Skeletal muscle satellite cell (primary cell): ENCODE measurements at regions not wholly inside any gene's neighbourhood (a gene's known extent, or its start where the extent isn't known, plus 50 kb on each side); places are given as distances from the start of the nearest gene placed in this dataset.
A peak's percentile ranks its signal among the peaks of the same experiment; 100 is the strongest.
"Not testable (repeated sequence)": the region's sequence is repeated elsewhere in the genome, so short reads cannot be mapped to it uniquely, and the experiment has no call there.

Source experiments
- H3K27me3 ChIP-seq: 2 replicates; pipeline ENCODE4 v1.7.0; 2013; ENCODE audit warnings: low read length; ENCODE audit not compliant: control insufficient read depth, insufficient read depth
- H3K36me3 ChIP-seq: 2 replicates; pipeline ENCODE4 v1.7.0; 2013; ENCODE audit warnings: mild to moderate bottlenecking, control low read depth, low read length; ENCODE audit not compliant: insufficient read depth
- H3K4me1 ChIP-seq: 2 replicates; pipeline ENCODE4 v1.7.0; 2013; ENCODE audit warnings: low read length; ENCODE audit not compliant: control insufficient read depth, insufficient read depth
- H3K4me2 ChIP-seq: 2 replicates; pipeline ENCODE4 v1.7.0; 2013; ENCODE audit warnings: mild to moderate bottlenecking, low read length
- H3K4me3 ChIP-seq: 2 replicates; pipeline ENCODE4 v1.7.0; 2013; ENCODE audit warnings: low read length
- H3K9ac ChIP-seq: 2 replicates; pipeline ENCODE4 v1.7.0; 2013; ENCODE audit warnings: mild to moderate bottlenecking, low read depth, low read length, moderate library complexity
- H3K9me3 ChIP-seq: replicated peaks from 2 replicates; pipeline ENCODE4 v1.7.0; 2013; ENCODE audit warnings: mild to moderate bottlenecking, control low read depth, low read length

DNA sequence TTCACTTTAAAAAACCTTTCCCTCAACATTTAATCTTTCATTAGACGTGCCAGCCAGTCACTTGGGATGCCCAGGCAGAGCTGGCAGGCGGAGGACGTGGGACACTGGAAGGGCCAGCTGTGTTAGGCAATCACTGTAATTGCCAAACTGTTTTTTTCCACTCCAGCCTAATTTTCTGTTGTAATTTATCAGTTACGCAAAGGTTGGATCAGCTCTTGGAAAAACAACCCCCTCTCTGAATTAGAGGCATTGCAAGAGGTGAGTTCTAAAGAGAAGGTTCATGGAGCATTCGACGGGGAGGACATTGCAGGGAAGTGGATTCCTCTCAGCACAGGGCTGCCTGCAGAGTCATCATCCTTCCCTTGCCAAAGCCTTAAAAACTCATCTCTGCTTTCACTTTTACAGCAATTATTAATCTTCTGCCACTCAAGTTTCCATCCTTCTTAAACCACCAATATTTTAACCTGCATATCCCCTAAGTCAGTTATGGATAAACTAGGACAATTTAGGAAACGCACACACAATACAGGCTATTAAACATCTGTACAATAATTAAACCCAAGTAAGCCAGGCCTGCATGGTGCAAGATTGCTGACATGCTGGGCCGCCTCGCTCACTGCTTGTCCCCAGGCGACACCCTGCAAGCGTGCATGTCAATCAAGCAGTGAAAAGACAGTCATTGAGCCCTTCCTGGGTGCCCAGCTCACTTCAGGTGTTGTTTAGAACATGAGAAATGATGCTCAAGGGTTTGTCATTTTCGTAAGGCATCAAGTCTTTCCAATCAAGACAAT lies 272.3 kb upstream of the RNF32 start:
- Histone ChIP-seq H3K27me3 (no peaks in the 10 kb centered on the region), H3K4me1 (no peaks in the 10 kb centered on the region), H3K4me2 (no peak overlapping the region)

DNA sequence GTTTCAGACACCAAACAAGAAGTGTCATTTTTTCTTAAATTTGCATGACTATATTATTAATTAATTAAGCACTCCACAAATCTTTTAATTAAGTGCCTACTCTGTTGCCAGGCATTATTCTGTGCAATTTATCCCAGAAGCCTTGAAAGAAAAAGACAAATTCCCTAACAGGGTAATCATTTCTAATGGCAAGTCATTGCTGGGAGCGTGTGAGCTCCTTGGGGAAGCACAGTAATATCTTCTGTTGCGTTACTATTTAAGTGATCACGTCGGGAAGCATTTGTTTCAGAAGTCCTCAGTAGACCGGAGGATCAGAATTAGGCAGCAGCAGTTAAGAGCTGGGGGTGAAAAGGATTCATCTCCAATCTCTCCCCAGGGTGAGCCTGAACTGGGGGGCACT lies 276.8 kb upstream of the RNF32 start:
- H3K36me3 ChIP-seq = no peaks in the 10 kb centered on the region
- peaks cover 6% of the 10 kb centered on the region for H3K9me3 ChIP-seq
- H3K4me2 ChIP-seq = no peak overlapping the region
- no peaks in the 10 kb centered on the region for H3K4me1 ChIP-seq
- H3K27me3 ChIP-seq = no peaks in the 10 kb centered on the region
- H3K9ac ChIP-seq = no peak overlapping the region
- no peak overlapping the region for H3K4me3 ChIP-seq

More for the DNA sequence above, 272.3 kb upstream of the RNF32 start:
- Histone ChIP-seq H3K4me3 (no peak overlapping the region), H3K9ac (no peak overlapping the region), H3K36me3 (no peaks in the 10 kb centered on the region), H3K9me3 (peaks cover 6% of the 10 kb centered on the region)

DNA sequence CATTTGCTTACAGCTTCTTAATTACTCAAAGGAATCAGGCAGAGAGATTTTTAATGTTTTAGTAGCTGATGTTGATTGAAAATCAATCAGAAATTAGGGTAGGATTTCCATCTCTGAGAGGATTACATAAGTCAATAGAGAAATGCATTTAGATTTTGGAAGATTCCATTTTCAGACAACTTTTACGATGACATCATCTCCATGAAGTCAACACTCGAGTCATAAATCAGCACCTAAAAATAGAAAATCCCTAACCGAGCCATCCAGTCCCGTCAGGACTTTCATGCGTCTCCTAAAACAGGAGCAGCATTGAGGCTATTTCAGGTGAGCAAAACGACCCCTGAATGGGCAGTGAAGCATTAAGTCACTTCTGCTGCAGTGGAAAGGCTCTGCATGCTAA lies 279.7 kb upstream of the RNF32 start:
- no peaks in the 10 kb centered on the region for H3K4me1 ChIP-seq

DNA sequence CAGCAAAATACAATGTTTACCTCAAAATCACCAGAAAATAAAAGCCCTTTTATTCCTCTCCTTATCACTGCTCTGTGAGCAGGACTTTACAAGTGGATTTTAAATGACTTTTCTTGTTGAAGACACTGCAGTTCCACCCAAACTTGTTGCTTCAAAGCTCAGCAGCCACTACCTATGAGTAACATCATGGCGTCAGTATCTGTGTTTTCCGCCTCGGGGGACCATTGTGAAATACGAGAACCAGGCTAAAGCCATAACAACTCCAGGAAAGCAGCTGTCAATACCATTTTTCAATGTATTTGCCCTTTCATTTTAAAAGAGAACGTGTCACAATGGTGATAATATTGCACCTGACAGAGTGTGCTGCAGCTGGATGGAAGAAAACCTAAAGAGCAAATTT lies 284.0 kb upstream of the RNF32 start:
- Histone ChIP-seq H3K4me3 (no peak overlapping the region), H3K36me3 (no peaks in the 10 kb centered on the region), H3K9ac (no peak overlapping the region), H3K27me3 (no peaks in the 10 kb centered on the region), H3K9me3 (no peaks in the 10 kb centered on the region), H3K4me1 (no peaks in the 10 kb centered on the region), H3K4me2 (no peak overlapping the region)

More for the DNA sequence above, 279.7 kb upstream of the RNF32 start:
- no peak overlapping the region for H3K4me3 ChIP-seq
- peaks cover 6% of the 10 kb centered on the region for H3K9me3 ChIP-seq
- H3K36me3 ChIP-seq = no peaks in the 10 kb centered on the region
- no peak overlapping the region for H3K4me2 ChIP-seq
- H3K9ac ChIP-seq = no peak overlapping the region
- H3K27me3 ChIP-seq = no peaks in the 10 kb centered on the region

DNA sequence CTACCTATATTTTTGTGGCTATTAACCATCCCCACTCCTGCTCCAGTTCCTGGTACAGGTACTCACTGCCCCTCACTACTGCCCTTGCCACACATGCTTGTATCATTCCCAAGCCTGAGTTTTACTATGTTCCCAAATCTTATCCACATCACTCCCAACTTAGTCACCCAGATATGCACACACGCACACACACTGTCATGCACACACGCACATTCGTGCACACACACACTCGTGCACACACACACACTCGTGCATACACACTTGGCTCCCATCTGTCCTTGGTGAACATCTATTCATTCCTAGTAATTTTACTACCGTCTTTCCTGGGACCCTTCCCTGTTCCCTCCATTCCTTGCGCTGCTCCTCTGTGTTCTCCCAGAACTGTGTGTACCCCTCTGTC lies 287.2 kb upstream of the RNF32 start:
- no peaks in the 10 kb centered on the region for H3K27me3 ChIP-seq
- no peak overlapping the region for H3K4me3 ChIP-seq
- no peak overlapping the region for H3K9ac ChIP-seq
- no peaks in the 10 kb centered on the region for H3K36me3 ChIP-seq
- H3K4me1 ChIP-seq = no peaks in the 10 kb centered on the region
- no peaks in the 10 kb centered on the region for H3K9me3 ChIP-seq
- no peak overlapping the region for H3K4me2 ChIP-seq

DNA sequence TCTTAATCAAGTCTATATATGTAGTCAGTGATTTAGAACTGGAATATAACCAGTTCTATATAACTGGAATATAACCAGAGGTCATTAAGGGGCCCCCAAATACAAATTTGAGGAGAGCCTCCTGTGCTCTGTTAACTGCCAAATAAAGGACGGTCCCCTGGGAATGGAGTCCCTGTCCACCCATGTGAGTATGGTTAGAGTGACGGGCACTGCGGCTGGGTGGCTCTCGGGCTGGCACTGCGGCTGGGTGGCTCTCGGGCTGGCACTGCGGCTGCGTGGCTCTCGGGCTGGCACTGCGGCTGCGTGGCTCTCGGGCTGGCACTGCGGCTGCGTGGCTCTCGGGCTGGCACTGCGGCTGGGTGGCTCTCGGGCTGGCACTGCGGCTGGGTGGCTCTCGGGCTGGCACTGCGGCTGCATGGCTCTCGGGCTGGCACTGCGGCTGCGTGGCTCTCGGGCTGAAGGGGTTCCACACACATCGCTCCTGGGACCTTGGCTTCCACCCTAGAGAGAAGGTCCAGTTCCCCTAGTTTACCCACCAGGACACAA lies 292.8 kb upstream of the RNF32 start:
- H3K27me3 ChIP-seq, H3K36me3 ChIP-seq, H3K4me1 ChIP-seq, H3K9ac ChIP-seq, H3K4me3 ChIP-seq: not testable (repeated sequence)
- Histone ChIP-seq H3K9me3 (peaks cover 11% of the 10 kb centered on the region), H3K4me2 (peak overlapping the region; percentile 41)

DNA sequence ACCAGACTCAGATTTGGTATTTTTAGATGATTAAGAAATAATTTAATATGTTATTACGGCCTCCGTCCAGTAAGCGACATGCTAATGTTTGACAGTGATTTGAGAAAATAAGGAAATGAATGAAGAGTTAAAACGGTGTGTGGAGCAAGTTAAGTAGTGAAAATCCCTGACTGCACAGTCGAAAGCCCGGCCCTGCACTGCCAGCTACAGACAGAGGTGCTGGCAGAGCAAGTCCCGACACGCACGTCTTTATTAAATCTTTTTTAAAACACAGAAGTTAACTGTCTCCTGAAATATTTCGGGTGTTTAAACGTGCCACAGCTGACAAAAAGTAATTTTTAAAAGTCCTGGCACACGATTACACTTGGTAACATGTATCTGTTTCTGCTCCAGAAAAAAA lies 293.4 kb upstream of the RNF32 start:
- no peak overlapping the region for H3K4me2 ChIP-seq
- peaks cover 11% of the 10 kb centered on the region for H3K9me3 ChIP-seq
- H3K27me3 ChIP-seq = no peaks in the 10 kb centered on the region
- no peak overlapping the region for H3K9ac ChIP-seq
- H3K4me3 ChIP-seq = no peak overlapping the region
- H3K36me3 ChIP-seq = no peaks in the 10 kb centered on the region
- no peaks in the 10 kb centered on the region for H3K4me1 ChIP-seq

DNA sequence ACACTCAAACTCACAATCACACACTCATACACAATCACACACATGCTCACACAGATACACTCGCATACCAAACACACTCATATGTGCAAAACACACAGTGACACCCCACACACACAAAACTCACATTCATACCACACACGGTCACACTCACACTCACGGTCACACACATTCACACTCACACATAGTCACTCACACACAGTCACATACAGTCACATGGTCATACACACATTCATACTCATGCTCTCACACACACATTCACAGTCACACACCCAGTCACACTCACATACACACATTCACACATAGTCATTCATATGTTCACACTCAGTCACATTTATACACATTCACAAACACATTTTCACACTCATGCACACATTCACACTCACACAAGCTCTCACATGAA lies 296.0 kb upstream of the RNF32 start:
- Histone ChIP-seq H3K27me3 (no peaks in the 10 kb centered on the region), H3K4me3 (no peak overlapping the region), H3K9ac (no peak overlapping the region), H3K4me2 (no peak overlapping the region), H3K9me3 (peaks cover 15% of the 10 kb centered on the region), H3K4me1 (no peaks in the 10 kb centered on the region), H3K36me3 (no peaks in the 10 kb centered on the region)

DNA sequence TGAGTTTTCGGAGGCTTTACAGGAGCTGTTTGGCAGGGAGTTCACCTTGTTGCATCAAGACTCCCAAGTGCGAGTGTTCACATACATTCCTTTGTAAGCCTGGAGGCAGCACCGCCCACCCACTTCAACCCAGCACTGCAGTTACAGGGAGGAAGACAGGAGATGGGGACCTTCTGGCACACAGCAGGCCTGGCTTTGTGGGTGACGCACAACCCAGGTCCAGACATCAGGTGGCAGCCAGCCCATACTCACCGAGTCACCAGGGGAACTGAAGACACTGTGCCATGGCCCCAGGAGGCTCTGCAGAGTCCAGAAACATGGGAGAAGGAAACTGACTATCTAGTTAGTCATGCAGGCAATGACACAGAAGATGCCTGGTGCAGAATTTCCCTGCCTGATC lies 305.9 kb upstream of the RNF32 start:
- no peak overlapping the region for H3K9ac ChIP-seq
- H3K4me2 ChIP-seq = no peak overlapping the region
- no peaks in the 10 kb centered on the region for H3K4me1 ChIP-seq
- no peaks in the 10 kb centered on the region for H3K27me3 ChIP-seq
- H3K9me3 ChIP-seq = peaks cover 20% of the 10 kb centered on the region
- no peak overlapping the region for H3K4me3 ChIP-seq
- H3K36me3 ChIP-seq = no peaks in the 10 kb centered on the region

DNA sequence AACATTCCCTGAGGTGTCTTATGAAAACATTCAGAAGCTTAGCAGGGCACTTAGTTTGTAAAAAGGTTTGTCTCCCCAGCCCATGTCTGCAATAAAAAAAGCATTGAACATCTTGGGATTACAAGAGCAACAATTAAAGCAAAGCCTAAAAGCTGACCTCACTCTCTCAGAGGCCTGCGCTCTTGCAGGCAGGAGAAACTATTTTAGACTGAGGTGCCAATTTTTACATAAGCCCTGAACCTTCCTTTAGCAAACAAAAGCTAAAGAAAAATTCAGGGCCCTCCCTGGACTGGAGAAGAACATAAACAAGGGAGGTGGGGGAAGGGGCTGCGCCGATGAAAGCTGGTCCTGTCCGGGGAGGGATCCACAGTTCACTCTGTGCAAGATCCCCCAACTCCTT lies 312.7 kb upstream of the RNF32 start:
- Histone ChIP-seq H3K36me3 (no peaks in the 10 kb centered on the region), H3K4me1 (no peaks in the 10 kb centered on the region), H3K4me2 (no peak overlapping the region), H3K9ac (no peak overlapping the region), H3K9me3 (peaks cover 19% of the 10 kb centered on the region), H3K4me3 (no peak overlapping the region), H3K27me3 (no peaks in the 10 kb centered on the region)

DNA sequence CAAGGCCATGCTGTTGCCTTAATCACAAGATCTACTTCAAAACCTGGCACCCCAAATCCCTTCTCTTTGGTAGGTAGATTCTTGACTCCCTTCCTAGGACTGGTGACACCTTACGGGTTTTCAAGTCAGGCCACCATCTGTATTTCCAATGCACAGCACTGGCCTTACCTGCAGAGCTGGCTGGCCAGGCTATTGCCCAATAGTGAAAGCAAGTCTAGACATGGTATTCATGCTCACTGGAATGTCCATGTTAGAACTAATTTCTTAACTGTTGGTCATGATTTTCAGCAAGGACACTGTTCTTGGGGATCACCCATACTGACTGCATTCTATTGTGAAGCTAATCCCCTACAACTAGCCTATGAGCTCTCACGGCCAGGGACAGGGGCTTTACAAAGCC lies 313.1 kb upstream of the RNF32 start:
- H3K36me3 ChIP-seq = no peaks in the 10 kb centered on the region
- H3K4me1 ChIP-seq = no peaks in the 10 kb centered on the region
- H3K9me3 ChIP-seq = peaks cover 19% of the 10 kb centered on the region
- H3K27me3 ChIP-seq = no peaks in the 10 kb centered on the region
- H3K4me3 ChIP-seq = no peak overlapping the region
- no peak overlapping the region for H3K9ac ChIP-seq
- no peak overlapping the region for H3K4me2 ChIP-seq

DNA sequence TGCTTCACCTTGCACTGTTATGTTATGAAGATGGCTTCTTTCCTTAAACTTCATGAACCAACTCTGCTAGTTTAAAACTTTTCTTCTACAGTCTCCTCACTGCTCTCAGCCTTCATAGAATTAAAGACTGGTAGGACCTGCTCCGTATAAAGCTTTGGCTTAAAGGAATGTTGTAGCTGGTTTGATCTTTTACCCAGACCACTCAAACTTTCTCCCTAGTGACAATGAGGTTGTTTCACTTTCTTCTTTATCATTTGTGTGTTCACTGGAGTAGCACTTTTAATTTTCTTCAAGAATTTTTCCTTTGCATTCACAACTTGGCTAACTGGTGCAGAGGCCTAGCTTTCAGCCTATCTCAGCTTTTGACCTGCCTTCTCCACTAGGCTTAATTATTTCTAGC lies 316.4 kb upstream of the RNF32 start:
- no peak overlapping the region for H3K9ac ChIP-seq
- no peak overlapping the region for H3K4me2 ChIP-seq
- no peak overlapping the region for H3K4me3 ChIP-seq
- H3K9me3 ChIP-seq = peaks cover 9% of the 10 kb centered on the region
- no peaks in the 10 kb centered on the region for H3K4me1 ChIP-seq
- no peaks in the 10 kb centered on the region for H3K27me3 ChIP-seq
- no peaks in the 10 kb centered on the region for H3K36me3 ChIP-seq
